GM12875 (cell line): ENCODE measurements at regions not wholly inside any gene's neighbourhood (a gene's known extent, or its start where the extent isn't known, plus 50 kb on each side); places are given as distances from the start of the nearest gene placed in this dataset.

Experiments
- H3K4me3 ChIP-seq: one replicate; pipeline ENCODE4 v1.5.1; 2011; ENCODE audit warnings: low read depth, low read length, control low read depth
- CTCF ChIP-seq: IDR thresholded peaks from 2 replicates; pipeline ENCODE4 v1.5.1; 2011; ENCODE audit warnings: low read depth, mild to moderate bottlenecking, control low read depth, inconsistent platforms, low read length, moderate library complexity, borderline replicate concordance; ENCODE audit not compliant: insufficient read depth

- H3K4me3 ChIP-seq: no peak overlapping the region
- no peak for TF ChIP-seq CTCF
Observed at GRCh38 chr20:36097337-36098151, 57.0 kb upstream of the EPB41L1 start.

- no peak for TF ChIP-seq CTCF
- no peak overlapping the region for H3K4me3 ChIP-seq
Observed at GRCh38 chr20:36098364-36098763, 56.2 kb upstream of the EPB41L1 start.

- no peak overlapping the region for H3K4me3 ChIP-seq
- TF ChIP-seq CTCF: no peak
Observed at GRCh38 chr20:36099106-36099505, 55.4 kb upstream of the EPB41L1 start.

GRCh38 chr20:36101192-36101591, 53.3 kb upstream of the EPB41L1 start:
- H3K4me3 ChIP-seq: no peak overlapping the region
- TF ChIP-seq CTCF: no peak

- H3K4me3 ChIP-seq: no peak overlapping the region
- no peak for TF ChIP-seq CTCF
Observed at GRCh38 chr20:36102306-36102705, 52.2 kb upstream of the EPB41L1 start.

- no peak for TF ChIP-seq CTCF
- no peak overlapping the region for H3K4me3 ChIP-seq
Observed at GRCh38 chr20:36102809-36103596, 51.5 kb upstream of the EPB41L1 start.
